ENCODE measurements at regions not wholly inside any gene's neighbourhood (a gene's known extent, or its start where the extent isn't known, plus 50 kb on each side); places are given as distances from the start of the nearest gene placed in this dataset.
"Not testable (repeated sequence)": the region's sequence is repeated elsewhere in the genome, so short reads cannot be mapped to it uniquely, and the experiment has no call there.

- DNase-seq (ENCODE audit: low read depth): no peak
- TF ChIP-seq CTCF (IDR thresholded peaks at IDR 0.05; ENCODE audit: control insufficient read depth, insufficient read depth, low read depth, low read length, missing control alignments): no peak
- H3K4me3 ChIP-seq (ENCODE audit: control insufficient read depth, low read depth, low read length): no peak overlapping the region
Observed at GRCh38 chr10:63684257-63684936, 163.2 kb downstream of the REEP3 start.

DNA sequence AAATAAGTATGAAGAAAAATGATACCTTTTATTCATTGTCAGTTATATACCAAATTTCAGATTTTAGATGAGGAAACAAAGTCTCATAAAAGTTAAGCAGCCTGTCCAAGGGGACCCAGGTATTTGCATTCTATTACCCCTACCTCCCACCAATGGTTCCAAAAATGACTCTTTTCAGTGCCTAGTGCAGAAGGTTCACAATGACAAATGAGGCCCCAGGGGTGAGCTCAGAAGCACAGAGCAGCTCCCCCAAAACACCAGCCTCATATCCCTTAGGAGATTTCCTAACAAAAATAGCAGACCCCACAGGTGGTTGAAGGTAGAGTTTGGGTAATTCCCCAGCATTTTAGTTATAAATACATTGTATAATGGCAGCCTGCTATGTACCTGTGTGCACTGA is 168.6 kb downstream of the REEP3 start:
- DNase-seq (ENCODE audit: low read depth): no peak
- TF ChIP-seq CTCF (IDR thresholded peaks at IDR 0.05; ENCODE audit: control insufficient read depth, insufficient read depth, low read depth, low read length, missing control alignments): no peak
- H3K4me3 ChIP-seq (ENCODE audit: control insufficient read depth, low read depth, low read length): no peak overlapping the region

DNA sequence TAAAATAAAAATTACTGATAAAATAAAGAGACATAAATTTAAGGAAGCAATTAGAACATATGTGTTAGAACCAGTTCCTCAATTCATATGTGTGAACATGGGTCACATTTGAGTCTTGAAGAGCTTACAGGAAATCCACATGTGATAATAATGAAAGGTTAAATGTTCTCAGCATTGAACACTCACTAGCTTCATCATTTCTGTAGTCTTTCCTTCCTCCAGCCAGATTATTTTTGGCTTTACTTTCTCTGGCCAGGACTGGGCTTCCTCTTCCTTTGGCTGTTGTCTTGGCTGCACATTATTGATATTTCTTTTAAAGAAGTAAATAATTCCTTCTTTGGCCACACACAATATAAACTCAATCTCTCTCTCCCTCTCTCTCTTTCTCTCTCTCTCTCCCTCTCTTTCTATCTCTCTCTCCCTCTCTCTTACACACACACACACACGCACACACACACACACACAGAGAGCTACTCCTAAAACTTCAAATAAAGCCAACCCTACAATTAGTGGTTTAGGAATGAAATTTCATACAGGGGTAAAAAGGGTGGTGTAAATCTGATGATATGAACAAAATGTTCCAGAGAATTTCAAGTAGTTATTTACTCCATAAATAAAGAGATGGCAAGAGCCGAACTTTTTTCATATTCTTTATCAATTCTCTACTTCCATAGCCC is 171.2 kb downstream of the REEP3 start:
- TF ChIP-seq CTCF (IDR thresholded peaks at IDR 0.05; ENCODE audit: control insufficient read depth, insufficient read depth, low read depth, low read length, missing control alignments): no peak
- H3K4me3 ChIP-seq (ENCODE audit: control insufficient read depth, low read depth, low read length): no peak overlapping the region
- DNase-seq (ENCODE audit: low read depth): no peak

DNA sequence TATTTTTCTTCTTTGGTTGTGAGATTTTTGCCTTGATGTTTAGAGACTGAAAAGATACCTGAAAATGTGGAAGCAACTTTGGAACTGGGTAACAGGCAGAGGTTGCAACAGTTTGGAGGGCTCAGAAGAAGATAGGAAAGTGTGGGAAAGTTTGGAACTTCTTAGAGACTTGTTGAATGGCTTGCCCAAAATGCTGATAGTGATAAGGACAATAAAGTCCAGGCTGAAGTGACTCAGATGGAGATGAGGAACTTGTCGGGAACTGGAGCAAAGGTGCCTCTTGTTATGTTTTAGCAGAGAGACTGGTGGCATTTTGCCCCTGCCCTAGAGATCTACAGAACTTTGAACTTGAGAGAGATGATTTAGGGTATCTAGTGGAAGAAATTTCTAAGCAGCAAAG is 171.8 kb downstream of the REEP3 start:
- not testable (repeated sequence) for H3K4me3 ChIP-seq (ENCODE audit: control insufficient read depth, low read depth, low read length); DNase-seq (ENCODE audit: low read depth)

- TF ChIP-seq CTCF (IDR thresholded peaks at IDR 0.05; ENCODE audit: control insufficient read depth, insufficient read depth, low read depth, low read length, missing control alignments): no peak
- no peak overlapping the region for H3K4me3 ChIP-seq (ENCODE audit: control insufficient read depth, low read depth, low read length)
- DNase-seq (ENCODE audit: low read depth): no peak
Observed at GRCh38 chr10:63696205-63696604, 175.0 kb downstream of the REEP3 start.

GRCh38 chr10:63697956-63698786 is 177.0 kb downstream of the REEP3 start:
- no peak for TF ChIP-seq CTCF (IDR thresholded peaks at IDR 0.05; ENCODE audit: control insufficient read depth, insufficient read depth, low read depth, low read length, missing control alignments)
- DNase-seq (ENCODE audit: low read depth): no peak
- no peak overlapping the region for H3K4me3 ChIP-seq (ENCODE audit: control insufficient read depth, low read depth, low read length)

DNA sequence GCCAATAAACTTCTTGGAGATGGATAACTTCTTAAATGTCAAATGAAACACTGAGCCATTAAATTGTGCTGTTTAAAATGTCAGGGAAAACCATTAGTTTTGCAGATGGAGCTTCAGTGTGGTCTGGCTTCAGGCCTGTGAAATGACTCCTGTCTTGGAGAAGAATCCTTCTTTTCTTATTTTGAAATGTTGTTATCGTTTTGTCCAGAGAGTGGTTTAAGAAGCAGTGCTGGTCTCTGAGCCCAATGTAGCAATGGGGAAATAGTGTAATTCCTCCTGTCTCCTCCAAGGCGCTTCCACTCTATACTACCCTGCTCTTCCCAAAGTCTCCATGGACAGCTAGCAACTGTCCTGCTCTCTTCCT is 177.6 kb downstream of the REEP3 start:
- no peak overlapping the region for H3K4me3 ChIP-seq (ENCODE audit: control insufficient read depth, low read depth, low read length)
- DNase-seq (ENCODE audit: low read depth): no peak
- no peak for TF ChIP-seq CTCF (IDR thresholded peaks at IDR 0.05; ENCODE audit: control insufficient read depth, insufficient read depth, low read depth, low read length, missing control alignments)

Data from AG09309 (cell line).